ENCODE measurements at regions not wholly inside any gene's neighbourhood (a gene's known extent, or its start where the extent isn't known, plus 50 kb on each side); places are given as distances from the start of the nearest gene placed in this dataset.
A peak's percentile ranks its signal among the peaks of the same experiment; 100 is the strongest.
"Not testable (repeated sequence)": the region's sequence is repeated elsewhere in the genome, so short reads cannot be mapped to it uniquely, and the experiment has no call there.

DNA sequence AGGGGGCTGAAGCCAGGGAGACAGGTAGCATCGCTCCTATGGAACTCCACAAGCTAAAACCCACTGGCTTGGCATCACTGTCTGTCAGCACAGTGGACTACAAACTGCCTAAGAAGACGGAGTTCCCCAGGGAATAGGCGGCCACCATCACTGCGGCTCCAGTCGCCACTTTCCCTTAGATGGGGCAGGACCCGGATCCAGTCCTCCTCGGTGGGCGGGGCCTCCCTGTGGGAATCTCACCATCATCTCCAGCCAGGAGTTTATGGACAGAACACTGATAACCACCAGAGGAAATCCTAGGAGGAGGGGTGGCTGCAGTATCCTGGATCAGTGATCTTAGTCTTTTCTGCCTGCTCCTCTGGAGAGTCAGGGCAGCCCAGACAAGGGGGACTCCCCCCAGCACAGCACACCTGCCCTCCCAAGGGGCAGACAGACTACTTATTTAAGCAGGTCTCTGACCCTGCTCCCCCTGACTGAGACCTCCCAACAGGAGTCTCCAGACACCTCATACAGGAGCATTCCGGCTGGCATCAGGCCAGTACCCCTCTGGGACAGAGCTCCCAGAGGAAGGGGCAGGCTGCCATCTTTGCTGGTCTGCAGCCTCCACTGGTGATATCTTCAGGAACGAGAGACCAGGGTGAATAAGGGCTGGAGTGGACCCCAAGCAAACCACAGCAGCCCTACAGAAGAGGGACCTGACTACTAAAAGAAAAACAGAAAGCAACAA lies 435.6 kb upstream of the RASGRP1 start:
- no peaks in the 10 kb centered on the region for H3K4me1 Mint-ChIP-seq
- ATAC-seq (ENCODE audit: low read depth in 2 of 2): no peak
- H3K36me3 Mint-ChIP-seq: peaks cover 0 to 4% of the 10 kb centered on the region in 2 donors
- no peak overlapping the region for H3K4me3 Mint-ChIP-seq
- H3K27ac Mint-ChIP-seq: no peak overlapping the region
- H3K9me3 Mint-ChIP-seq: peaks cover 0 to 16% (median 5%) of the 10 kb centered on the region in 7 donors
- no peak for DNase-seq
- H3K27me3 Mint-ChIP-seq: peaks cover 0 to 16% (median 5%) of the 10 kb centered on the region in 3 donors

DNA sequence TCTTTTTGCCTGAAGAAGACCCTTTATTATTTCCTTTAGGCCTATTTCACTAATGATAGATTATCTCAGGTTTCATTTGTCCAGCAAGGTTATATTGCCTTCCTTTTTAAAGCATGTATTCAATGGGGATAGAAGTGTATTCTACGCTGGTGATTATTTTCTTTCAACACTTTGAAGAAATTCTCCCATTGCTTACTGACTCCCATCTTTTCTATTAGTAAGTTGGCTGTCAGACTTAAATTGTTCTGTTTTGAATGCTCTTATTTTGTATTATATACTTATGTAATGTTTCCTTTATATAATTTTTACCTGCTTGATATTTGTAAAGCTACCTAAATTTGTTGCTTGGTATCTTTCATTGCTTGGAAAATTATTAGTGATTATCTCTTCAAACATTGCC lies 445.1 kb upstream of the RASGRP1 start:
- ATAC-seq (ENCODE audit: low read depth in 2 of 2): no peak
- H3K9me3 Mint-ChIP-seq: peaks cover 14 to 55% (median 22%) of the 10 kb centered on the region in 7 donors
- H3K27me3 Mint-ChIP-seq: no peaks in the 10 kb centered on the region
- no peak for DNase-seq
- no peak overlapping the region for H3K4me3 Mint-ChIP-seq
- H3K4me1 Mint-ChIP-seq: no peaks in the 10 kb centered on the region
- no peak overlapping the region for H3K27ac Mint-ChIP-seq
- H3K36me3 Mint-ChIP-seq: peaks cover 6 to 20% of the 10 kb centered on the region in 2 donors

DNA sequence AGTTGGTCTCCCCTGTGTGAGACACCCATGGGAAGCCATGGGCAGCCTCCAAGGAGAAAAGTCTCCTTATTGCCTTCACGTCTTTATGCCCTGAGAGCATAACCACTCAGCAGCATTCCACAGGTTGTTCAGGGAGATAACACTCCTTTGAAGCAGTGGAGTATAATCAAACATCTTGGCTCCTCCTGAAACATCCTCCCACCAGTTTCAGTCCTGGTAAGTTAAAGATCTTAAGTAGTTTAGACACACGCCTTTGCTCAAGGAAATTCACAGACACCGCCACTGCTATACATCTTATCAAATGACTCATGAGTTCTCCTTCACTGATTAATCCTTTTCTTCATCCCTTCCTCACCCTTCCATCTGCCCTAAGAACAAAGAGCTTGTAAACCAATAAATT lies 446.5 kb upstream of the RASGRP1 start:
- peak overlapping the region in 1 of 8 donors; percentile 75 for H3K4me3 Mint-ChIP-seq
- not testable (repeated sequence) for ATAC-seq (ENCODE audit: low read depth in 2 of 2); DNase-seq; H3K27me3 Mint-ChIP-seq; H3K4me1 Mint-ChIP-seq
- peaks cover 6 to 20% of the 10 kb centered on the region in 2 donors for H3K36me3 Mint-ChIP-seq
- peak overlapping the region in 2 of 6 donors; percentile 1 to 9 for H3K27ac Mint-ChIP-seq
- peaks cover 12 to 56% (median 26%) of the 10 kb centered on the region in 7 donors for H3K9me3 Mint-ChIP-seq

DNA sequence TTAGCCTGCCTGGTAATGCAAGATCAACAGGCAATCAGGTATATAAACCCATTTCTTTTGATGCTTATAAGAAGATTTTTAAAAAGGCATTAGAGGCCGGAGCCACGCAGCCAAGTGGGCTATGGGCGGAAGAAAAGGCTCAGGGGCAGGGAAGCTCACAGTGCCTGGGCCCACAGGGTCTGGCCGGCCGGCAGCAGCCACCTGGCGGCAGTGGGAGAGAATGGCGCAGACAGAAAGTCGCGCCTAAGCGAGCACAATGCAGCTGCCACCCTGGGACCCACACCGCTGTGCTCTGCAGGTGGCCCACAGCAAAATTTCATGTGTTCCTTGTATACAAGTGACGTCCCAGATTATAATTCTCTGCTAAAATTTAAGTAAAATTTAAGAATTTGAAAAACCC lies 448.6 kb upstream of the RASGRP1 start:
- Mint-ChIP-seq H3K9me3 (peaks cover 12 to 45% (median 21%) of the 10 kb centered on the region in 7 donors), H3K36me3 (peaks cover 6 to 20% of the 10 kb centered on the region in 2 donors), H3K27ac (no peak overlapping the region), H3K4me1 (no peaks in the 10 kb centered on the region), H3K4me3 (no peak overlapping the region), H3K27me3 (no peaks in the 10 kb centered on the region)
- ATAC-seq (ENCODE audit: low read depth in 2 of 2) (no peak), DNase-seq (no peak)

DNA sequence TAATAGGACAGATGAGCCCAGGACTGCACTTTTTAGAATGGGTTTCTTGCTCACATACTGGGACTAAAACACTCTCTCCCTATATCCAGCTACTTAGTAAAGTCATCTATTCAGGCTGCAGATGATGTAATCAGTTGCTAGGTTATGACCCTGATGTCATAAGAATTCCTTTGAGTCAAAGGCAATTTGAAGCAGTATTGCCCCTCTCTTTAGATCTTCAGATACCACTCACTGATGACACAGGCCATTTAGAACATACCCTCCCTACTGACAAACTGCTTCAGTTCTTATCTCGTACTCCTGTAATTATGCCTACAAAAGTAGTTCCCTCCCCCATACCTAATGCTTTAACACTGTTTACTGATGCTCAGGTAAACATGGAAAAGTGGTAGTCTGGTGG lies 450.1 kb upstream of the RASGRP1 start:
- H3K4me3 Mint-ChIP-seq: no peak overlapping the region
- H3K27me3 Mint-ChIP-seq: no peaks in the 10 kb centered on the region
- peaks cover 10 to 36% (median 21%) of the 10 kb centered on the region in 7 donors for H3K9me3 Mint-ChIP-seq
- no peaks in the 10 kb centered on the region for H3K4me1 Mint-ChIP-seq
- ATAC-seq (ENCODE audit: low read depth in 2 of 2) (no peak), DNase-seq (no peak)
- peaks cover 6 to 19% of the 10 kb centered on the region in 2 donors for H3K36me3 Mint-ChIP-seq
- H3K27ac Mint-ChIP-seq: no peak overlapping the region

DNA sequence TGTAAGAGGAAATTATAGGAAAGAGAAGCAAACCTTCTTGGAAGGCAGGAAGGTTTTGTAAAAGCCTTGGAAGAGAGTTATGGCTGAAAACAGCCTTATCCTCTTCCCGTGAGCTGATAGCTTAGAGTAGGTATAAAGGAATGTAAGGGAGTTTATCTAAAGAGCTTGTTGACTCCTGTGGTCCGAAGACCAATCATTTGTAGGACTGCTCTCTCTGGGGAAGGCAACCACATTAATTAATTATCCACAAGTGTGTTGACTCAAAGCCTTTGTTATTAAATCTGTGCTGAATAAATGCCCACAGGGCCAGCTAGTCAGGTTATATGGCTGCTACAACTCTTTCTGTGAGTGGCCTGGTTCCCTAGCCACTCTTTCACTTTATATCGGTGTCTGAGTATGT lies 452.1 kb upstream of the RASGRP1 start:
- ATAC-seq (ENCODE audit: low read depth in 2 of 2): no peak
- peaks cover 0 to 16% (median 5%) of the 10 kb centered on the region in 7 donors for H3K9me3 Mint-ChIP-seq
- no peak for DNase-seq
- no peak overlapping the region for H3K27ac Mint-ChIP-seq
- no peaks in the 10 kb centered on the region for H3K27me3 Mint-ChIP-seq
- H3K4me1 Mint-ChIP-seq: no peaks in the 10 kb centered on the region
- H3K4me3 Mint-ChIP-seq: no peak overlapping the region
- H3K36me3 Mint-ChIP-seq: no peaks in the 10 kb centered on the region

DNA sequence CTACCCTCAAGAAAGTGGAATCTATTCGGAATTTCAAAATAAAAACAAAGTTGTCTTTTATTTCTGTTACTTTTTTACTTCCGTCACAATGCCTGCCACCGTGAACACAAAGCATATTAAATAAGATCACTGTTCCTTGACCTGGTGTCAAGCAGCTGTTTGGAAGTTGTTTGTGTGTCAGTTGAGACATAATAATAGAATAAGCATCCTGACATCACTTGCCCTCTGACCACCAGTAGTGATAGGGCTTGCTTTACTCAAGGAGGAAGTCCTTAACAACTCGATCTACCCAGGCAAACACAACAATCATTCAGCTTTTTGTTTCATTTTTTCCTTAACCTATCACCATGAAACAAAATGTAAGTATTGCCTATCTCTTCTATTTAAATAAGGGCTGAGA lies 454.4 kb upstream of the RASGRP1 start:
- ATAC-seq (ENCODE audit: low read depth in 2 of 2) (no peak), DNase-seq (no peak)
- peaks cover 0 to 10% (median 5%) of the 10 kb centered on the region in 7 donors for H3K9me3 Mint-ChIP-seq
- no peaks in the 10 kb centered on the region for H3K27me3 Mint-ChIP-seq
- H3K4me3 Mint-ChIP-seq: no peak overlapping the region
- H3K27ac Mint-ChIP-seq: no peak overlapping the region
- no peaks in the 10 kb centered on the region for H3K4me1 Mint-ChIP-seq
- H3K36me3 Mint-ChIP-seq: no peaks in the 10 kb centered on the region

DNA sequence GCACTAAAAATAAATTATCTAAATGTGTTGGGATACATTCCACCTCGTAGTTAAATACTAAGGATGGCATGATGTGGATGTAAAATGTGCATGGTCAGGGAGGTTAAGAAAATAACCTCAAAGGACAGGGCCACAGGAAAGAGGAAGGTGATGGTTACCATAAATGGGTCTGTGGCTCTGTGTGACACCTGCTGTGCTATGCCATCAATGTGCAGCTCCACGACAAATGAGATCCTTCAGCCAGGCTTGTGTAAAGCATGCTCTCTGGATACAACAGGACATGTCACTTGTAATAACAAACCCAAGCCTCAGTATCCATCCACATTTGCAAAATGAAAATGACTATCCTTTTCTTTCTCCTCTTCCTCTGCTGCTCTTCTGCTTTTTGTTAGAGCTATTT lies 456.7 kb upstream of the RASGRP1 start:
- no peaks in the 10 kb centered on the region for H3K36me3 Mint-ChIP-seq
- no peak overlapping the region for H3K27ac Mint-ChIP-seq
- ATAC-seq (ENCODE audit: low read depth in 2 of 2) (no peak), DNase-seq (no peak)
- no peaks in the 10 kb centered on the region for H3K4me1 Mint-ChIP-seq
- H3K4me3 Mint-ChIP-seq: no peak overlapping the region
- peaks cover 0 to 2% (median 1%) of the 10 kb centered on the region in 7 donors for H3K9me3 Mint-ChIP-seq
- no peaks in the 10 kb centered on the region for H3K27me3 Mint-ChIP-seq

DNA sequence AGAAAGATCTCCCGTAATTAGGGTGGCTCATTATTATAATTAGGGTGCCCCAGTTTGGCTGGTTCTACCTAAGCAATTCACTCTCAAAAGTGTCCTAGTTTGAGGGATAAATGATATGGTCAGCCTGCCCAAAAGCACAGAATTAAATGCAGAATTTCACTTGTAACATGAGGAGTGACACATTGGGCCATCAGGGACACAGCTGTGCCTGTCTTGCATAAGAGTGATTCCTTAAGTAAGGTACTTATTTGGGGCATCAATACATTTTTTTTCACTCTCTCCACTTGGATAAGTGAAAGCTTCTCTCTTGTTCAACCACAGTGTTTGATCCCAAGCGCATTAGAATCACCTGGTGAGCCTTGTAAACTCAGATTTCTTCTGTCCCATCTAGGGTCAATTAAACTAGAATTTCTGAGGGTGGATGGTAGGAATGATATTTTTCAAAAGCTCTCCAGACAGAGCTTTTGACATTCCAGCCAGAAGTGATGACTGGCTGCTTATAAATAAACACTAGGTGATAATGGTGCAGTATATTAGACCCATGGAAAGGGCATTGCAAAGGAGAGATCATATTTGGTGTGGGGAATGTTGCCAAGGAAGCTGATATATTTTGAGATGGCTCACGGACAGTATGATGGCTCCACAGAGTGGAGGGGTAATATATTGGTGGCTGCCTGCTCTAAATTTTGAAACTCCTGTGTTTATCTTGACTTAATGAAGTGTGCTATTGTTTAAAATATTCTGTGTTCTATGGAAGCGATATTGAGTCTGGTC lies 458.1 kb upstream of the RASGRP1 start:
- ATAC-seq (ENCODE audit: low read depth in 2 of 2) (no peak), DNase-seq (no peak)
- no peak overlapping the region for H3K27ac Mint-ChIP-seq
- H3K27me3 Mint-ChIP-seq: no peaks in the 10 kb centered on the region
- H3K4me1 Mint-ChIP-seq: no peaks in the 10 kb centered on the region
- H3K4me3 Mint-ChIP-seq: no peak overlapping the region
- H3K9me3 Mint-ChIP-seq: no peaks in the 10 kb centered on the region
- H3K36me3 Mint-ChIP-seq: no peaks in the 10 kb centered on the region

DNA sequence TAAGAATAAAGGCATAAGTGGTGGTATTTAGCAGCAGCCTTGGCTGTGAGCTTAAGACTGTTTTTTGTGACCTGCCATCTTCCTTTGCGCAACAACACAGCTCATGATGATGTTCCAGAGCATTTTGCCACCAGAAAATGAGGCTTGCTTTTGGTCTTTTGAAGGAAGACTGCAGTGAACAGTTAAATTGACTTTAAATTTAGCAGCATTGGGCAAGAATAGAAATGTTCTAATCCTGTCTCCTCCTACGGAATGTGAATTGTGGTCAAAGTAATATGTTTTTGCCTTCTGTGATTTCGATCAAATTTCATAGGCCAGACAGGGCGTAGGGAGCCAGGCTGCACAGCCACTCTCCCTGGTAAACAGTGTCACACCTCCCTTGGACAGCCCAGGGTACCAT lies 460.7 kb upstream of the RASGRP1 start:
- Mint-ChIP-seq H3K36me3 (no peaks in the 10 kb centered on the region), H3K27me3 (no peaks in the 10 kb centered on the region), H3K9me3 (no peaks in the 10 kb centered on the region), H3K27ac (no peak overlapping the region), H3K4me1 (no peaks in the 10 kb centered on the region), H3K4me3 (peak overlapping the region in 1 of 8 donors; percentile 35)
- DNase-seq (no peak), ATAC-seq (ENCODE audit: low read depth in 2 of 2) (no peak)

DNA sequence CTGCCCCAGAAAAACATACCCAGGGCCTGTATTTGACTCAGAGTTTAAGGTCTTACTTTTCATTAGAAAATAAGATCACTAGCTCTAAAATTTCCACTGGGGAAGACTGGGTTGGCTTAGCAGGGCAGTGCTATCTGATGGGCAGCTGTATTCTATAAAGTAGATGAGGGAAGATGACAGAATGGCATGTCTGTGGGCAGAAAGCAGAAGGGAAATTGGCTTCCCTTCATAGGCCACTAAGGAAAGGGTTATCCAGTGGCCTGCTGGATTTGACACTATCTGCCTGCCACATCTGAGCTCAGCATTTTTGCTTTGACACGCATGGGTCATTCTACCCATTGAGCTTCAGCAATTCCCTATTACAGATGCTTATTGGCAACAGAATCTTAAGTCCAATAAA lies 461.3 kb upstream of the RASGRP1 start:
- no peak for ATAC-seq (ENCODE audit: low read depth in 2 of 2)
- H3K9me3 Mint-ChIP-seq: no peaks in the 10 kb centered on the region
- H3K4me3 Mint-ChIP-seq: no peak overlapping the region
- no peak for DNase-seq
- no peaks in the 10 kb centered on the region for H3K36me3 Mint-ChIP-seq
- H3K27me3 Mint-ChIP-seq: no peaks in the 10 kb centered on the region
- no peaks in the 10 kb centered on the region for H3K4me1 Mint-ChIP-seq
- no peak overlapping the region for H3K27ac Mint-ChIP-seq

DNA sequence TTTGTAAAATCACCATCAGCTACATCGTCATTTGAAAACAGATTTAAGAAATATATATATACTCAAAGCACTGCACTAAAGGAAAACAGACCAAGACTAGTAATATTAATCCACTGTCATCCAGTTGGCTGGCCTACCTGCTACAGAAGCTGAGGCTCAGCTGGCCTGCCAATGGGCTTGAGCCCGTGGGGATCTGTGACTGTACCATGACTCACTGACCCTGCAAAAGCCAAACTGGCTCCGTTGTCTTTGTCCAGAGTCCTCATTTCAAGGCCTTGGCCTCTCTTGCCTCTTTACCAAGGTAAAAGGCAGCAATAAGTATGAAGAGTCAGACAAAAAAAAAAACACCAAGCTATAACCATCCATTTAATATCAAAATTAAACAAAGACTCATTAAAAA lies 463.5 kb upstream of the RASGRP1 start:
- ATAC-seq (ENCODE audit: low read depth in 2 of 2) (no peak), DNase-seq (no peak)
- no peaks in the 10 kb centered on the region for H3K4me1 Mint-ChIP-seq
- H3K27ac Mint-ChIP-seq: no peak overlapping the region
- no peaks in the 10 kb centered on the region for H3K9me3 Mint-ChIP-seq
- no peaks in the 10 kb centered on the region for H3K36me3 Mint-ChIP-seq
- no peak overlapping the region for H3K4me3 Mint-ChIP-seq
- H3K27me3 Mint-ChIP-seq: peaks cover 0 to 3% (median 0%) of the 10 kb centered on the region in 3 donors

DNA sequence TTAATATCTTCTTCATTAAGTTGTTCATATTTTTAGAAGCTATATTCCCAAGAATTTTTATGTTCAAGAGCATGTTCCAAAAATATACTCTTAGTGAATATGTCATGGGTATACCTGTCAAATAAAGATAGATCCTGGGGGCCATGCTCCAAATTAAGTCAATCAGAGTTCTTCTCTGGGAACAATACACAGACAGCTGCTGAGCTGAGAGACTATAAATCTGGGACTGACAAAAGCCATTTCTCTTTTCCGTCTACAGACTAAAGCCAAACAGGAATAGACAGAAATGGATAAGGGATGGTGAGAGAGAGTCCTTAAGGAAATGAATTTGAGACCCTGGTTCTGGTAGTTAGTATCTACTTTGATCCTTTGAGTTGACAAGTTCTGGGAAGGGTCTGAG lies 465.1 kb upstream of the RASGRP1 start:
- Mint-ChIP-seq H3K9me3 (no peaks in the 10 kb centered on the region), H3K4me1 (no peaks in the 10 kb centered on the region), H3K27me3 (peaks cover 0 to 7% (median 0%) of the 10 kb centered on the region in 3 donors), H3K4me3 (no peak overlapping the region), H3K36me3 (no peaks in the 10 kb centered on the region), H3K27ac (no peak overlapping the region)
- ATAC-seq (ENCODE audit: low read depth in 2 of 2) (no peak), DNase-seq (no peak)

Data from naive B cell (primary cell).